Right lobe of liver (tissue), 4 donors: ENCODE measurements at regions not wholly inside any gene's neighbourhood (a gene's known extent, or its start where the extent isn't known, plus 50 kb on each side); places are given as distances from the start of the nearest gene placed in this dataset.

Experiments used
- POLR2A ChIP-seq: fragments of 450-650 bp; IDR thresholded peaks from one replicate; pipeline ENCODE4 v1.6.1; 2017; ENCODE audit warnings: antibody characterized with exemption, mild to moderate bottlenecking
- TF ChIP-seq, protein P1 (sequence below), 4 donors: fragments of 200-600 bp in 3 of 4; fragments of 450-650 bp in 1 of 4; IDR thresholded peaks; one replicate each; pipeline versions ENCODE4 v1.5.1 to v1.8.0; 2016 to 2022; ENCODE audit warnings: antibody characterized with exemption in 4 of 4, mild to moderate bottlenecking in 2 of 4
- donor health status: DM: no; HTN: no; CAD: no.
- donor health status: DM: no; HTN: no; CAD: no.
- donor health status: DM: no; HTN: yes; CAD: no.

DNA sequence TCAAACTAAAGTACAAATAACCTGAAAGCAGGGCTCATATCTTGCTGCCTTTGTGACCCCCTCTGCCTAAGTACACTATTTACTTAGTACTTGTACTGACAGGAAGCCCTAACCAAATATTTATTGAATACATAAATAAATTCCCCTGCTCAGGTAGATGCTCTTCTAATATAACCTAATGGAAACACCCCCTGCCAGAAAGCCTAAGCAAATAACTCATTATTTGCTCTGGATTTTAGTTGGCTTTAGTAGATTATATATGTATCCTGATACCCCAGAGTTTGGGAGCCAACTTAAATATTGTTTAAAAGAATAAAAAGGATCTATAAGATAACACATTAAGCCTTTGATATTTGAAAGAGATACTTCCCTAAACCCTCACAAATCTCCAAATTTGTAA lies 318.2 kb downstream of the PPP1R2C start:
- TF ChIP-seq, protein P1, sequence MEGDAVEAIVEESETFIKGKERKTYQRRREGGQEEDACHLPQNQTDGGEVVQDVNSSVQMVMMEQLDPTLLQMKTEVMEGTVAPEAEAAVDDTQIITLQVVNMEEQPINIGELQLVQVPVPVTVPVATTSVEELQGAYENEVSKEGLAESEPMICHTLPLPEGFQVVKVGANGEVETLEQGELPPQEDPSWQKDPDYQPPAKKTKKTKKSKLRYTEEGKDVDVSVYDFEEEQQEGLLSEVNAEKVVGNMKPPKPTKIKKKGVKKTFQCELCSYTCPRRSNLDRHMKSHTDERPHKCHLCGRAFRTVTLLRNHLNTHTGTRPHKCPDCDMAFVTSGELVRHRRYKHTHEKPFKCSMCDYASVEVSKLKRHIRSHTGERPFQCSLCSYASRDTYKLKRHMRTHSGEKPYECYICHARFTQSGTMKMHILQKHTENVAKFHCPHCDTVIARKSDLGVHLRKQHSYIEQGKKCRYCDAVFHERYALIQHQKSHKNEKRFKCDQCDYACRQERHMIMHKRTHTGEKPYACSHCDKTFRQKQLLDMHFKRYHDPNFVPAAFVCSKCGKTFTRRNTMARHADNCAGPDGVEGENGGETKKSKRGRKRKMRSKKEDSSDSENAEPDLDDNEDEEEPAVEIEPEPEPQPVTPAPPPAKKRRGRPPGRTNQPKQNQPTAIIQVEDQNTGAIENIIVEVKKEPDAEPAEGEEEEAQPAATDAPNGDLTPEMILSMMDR (IDR thresholded peaks at IDR 0.05): no peak
- TF ChIP-seq POLR2A: no peak
